ENCODE measurements at regions not wholly inside any gene's neighbourhood (a gene's known extent, or its start where the extent isn't known, plus 50 kb on each side); places are given as distances from the start of the nearest gene placed in this dataset.

DNA sequence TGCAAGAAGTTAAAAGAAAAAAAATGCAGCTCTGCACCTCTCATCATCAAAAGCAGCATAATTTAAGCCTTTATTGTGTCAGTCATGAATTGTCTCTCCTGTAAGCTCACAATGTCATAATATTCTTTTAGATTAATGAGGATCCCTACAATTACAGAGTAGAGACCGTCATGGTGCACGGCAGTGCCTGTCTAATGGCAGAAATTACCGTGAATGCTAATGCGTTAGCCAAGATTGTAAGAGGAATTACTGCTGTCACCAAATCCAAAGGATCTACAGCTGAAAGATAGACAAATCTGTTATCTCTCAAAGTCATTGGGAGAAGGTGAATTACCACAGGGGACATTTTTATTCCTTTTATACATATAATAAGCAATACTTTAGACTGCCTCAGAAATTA is 631.6 kb upstream of the NRSN1 start:
- no peaks in the 10 kb centered on the region for H3K27me3 Mint-ChIP-seq (ENCODE audit: unreplicated experiment)
- peaks cover 5% of the 10 kb centered on the region for H3K36me3 Mint-ChIP-seq (ENCODE audit: unreplicated experiment)
- H3K4me1 Mint-ChIP-seq (ENCODE audit: unreplicated experiment) = no peaks in the 10 kb centered on the region
- H3K27ac Mint-ChIP-seq (ENCODE audit: unreplicated experiment) = no peak overlapping the region
- TF ChIP-seq, protein P1, sequence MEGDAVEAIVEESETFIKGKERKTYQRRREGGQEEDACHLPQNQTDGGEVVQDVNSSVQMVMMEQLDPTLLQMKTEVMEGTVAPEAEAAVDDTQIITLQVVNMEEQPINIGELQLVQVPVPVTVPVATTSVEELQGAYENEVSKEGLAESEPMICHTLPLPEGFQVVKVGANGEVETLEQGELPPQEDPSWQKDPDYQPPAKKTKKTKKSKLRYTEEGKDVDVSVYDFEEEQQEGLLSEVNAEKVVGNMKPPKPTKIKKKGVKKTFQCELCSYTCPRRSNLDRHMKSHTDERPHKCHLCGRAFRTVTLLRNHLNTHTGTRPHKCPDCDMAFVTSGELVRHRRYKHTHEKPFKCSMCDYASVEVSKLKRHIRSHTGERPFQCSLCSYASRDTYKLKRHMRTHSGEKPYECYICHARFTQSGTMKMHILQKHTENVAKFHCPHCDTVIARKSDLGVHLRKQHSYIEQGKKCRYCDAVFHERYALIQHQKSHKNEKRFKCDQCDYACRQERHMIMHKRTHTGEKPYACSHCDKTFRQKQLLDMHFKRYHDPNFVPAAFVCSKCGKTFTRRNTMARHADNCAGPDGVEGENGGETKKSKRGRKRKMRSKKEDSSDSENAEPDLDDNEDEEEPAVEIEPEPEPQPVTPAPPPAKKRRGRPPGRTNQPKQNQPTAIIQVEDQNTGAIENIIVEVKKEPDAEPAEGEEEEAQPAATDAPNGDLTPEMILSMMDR (IDR thresholded peaks at IDR 0.05) = no peak
- H3K9me3 Mint-ChIP-seq (ENCODE audit: unreplicated experiment) = peaks cover 11% of the 10 kb centered on the region
- DNase-seq (ENCODE audit: extremely low spot score, unreplicated experiment) = no peak
- H3K4me3 Mint-ChIP-seq (ENCODE audit: unreplicated experiment) = no peak overlapping the region

DNA sequence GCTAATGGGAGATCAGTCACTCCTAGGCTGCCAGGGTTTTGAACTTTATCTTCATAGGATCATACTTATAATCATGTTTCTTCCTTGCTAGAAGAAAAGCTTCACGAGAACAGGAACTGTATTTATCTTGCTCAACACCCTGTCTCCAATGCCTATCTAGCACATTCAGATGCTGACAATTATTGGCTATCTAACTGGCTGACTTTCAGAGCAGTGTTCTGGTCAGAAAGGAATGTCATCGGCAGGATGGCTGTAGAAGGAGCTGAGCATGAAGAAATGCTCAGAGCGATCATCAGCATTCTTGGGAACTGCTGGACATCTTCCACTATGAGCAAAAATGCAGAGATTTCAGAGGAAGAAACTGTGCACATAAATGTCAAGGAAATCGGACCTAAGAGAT is 628.0 kb upstream of the NRSN1 start:
- TF ChIP-seq, protein P1 (IDR thresholded peaks at IDR 0.05) = no peak
- Mint-ChIP-seq H3K4me1 (ENCODE audit: unreplicated experiment) (no peaks in the 10 kb centered on the region), H3K9me3 (ENCODE audit: unreplicated experiment) (no peaks in the 10 kb centered on the region), H3K4me3 (ENCODE audit: unreplicated experiment) (no peak overlapping the region), H3K27me3 (ENCODE audit: unreplicated experiment) (peaks cover 2% of the 10 kb centered on the region), H3K27ac (ENCODE audit: unreplicated experiment) (no peak overlapping the region), H3K36me3 (ENCODE audit: unreplicated experiment) (no peaks in the 10 kb centered on the region)
- no peak for DNase-seq (ENCODE audit: extremely low spot score, unreplicated experiment)

DNA sequence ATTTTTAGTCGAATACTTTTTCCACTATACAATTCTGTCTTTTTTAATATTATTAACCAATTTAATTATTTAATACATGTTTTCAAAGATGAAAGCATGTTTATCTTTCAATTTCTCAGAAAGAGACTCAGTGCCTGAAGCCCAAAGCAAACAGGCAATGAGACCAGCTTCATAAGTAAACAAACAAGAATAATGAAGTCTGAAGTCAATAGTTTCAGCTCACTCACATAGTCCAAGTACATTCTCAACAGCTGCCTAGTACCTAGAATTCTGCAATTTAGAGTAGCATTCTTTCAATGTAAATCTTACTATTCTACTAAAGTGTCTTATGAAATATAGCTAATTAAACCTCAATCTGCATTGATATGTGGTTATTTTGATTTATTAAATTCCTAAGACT is 626.5 kb upstream of the NRSN1 start:
- Mint-ChIP-seq H3K4me3 (ENCODE audit: unreplicated experiment) (no peak overlapping the region), H3K9me3 (ENCODE audit: unreplicated experiment) (no peaks in the 10 kb centered on the region)

DNA sequence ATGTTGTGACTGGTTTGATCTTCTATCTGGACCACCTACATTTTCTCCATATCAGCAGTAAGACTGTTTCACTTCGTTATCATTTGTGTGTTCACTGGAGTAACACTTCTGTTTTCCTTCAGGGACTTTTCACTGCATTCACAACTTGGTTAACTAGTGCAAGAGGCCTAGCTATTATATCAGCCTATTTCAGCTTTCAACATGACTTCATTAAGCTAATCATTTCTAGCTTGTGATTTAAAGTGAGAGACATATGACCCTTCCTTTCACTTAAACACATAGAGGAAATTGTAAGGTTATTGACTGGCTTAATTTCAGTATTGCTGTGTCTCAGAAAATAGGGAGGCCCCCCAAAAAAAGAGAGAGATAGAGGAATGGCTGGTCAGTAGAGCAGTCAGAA is 622.8 kb upstream of the NRSN1 start:
- no peaks in the 10 kb centered on the region for H3K9me3 Mint-ChIP-seq (ENCODE audit: unreplicated experiment)
- TF ChIP-seq, protein P1 (IDR thresholded peaks at IDR 0.05) = no peak
- no peaks in the 10 kb centered on the region for H3K4me1 Mint-ChIP-seq (ENCODE audit: unreplicated experiment)
- peaks cover 2% of the 10 kb centered on the region for H3K27me3 Mint-ChIP-seq (ENCODE audit: unreplicated experiment)
- no peak overlapping the region for H3K4me3 Mint-ChIP-seq (ENCODE audit: unreplicated experiment)
- H3K27ac Mint-ChIP-seq (ENCODE audit: unreplicated experiment) = no peak overlapping the region
- no peaks in the 10 kb centered on the region for H3K36me3 Mint-ChIP-seq (ENCODE audit: unreplicated experiment)
- no peak for DNase-seq (ENCODE audit: extremely low spot score, unreplicated experiment)

More for the DNA sequence above, 626.5 kb upstream of the NRSN1 start:
- Mint-ChIP-seq H3K27me3 (ENCODE audit: unreplicated experiment) (peaks cover 2% of the 10 kb centered on the region), H3K27ac (ENCODE audit: unreplicated experiment) (no peak overlapping the region), H3K36me3 (ENCODE audit: unreplicated experiment) (no peaks in the 10 kb centered on the region), H3K4me1 (ENCODE audit: unreplicated experiment) (no peaks in the 10 kb centered on the region)
- TF ChIP-seq, protein P1 (IDR thresholded peaks at IDR 0.05) = no peak
- no peak for DNase-seq (ENCODE audit: extremely low spot score, unreplicated experiment)

DNA sequence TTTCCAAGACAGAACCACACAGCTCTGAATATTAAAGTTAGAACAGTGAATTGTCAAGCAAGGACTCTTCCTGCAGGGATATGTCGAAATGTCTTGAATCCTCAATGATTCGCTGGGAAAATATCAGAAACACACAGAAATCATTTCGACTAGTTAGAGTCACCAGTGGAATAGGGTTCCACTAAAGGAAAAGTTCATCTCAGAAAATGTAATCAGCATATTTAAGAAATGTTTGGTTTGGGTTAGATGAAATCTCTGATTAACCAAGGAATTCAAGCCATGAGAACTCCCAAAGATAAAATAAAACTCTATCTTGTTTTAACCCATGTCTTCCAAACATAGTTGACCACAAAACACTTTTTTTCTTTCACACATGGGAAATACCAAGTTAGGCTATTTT is 621.0 kb upstream of the NRSN1 start:
- Mint-ChIP-seq H3K27ac (ENCODE audit: unreplicated experiment) (no peak overlapping the region), H3K36me3 (ENCODE audit: unreplicated experiment) (no peaks in the 10 kb centered on the region), H3K4me3 (ENCODE audit: unreplicated experiment) (no peak overlapping the region), H3K27me3 (ENCODE audit: unreplicated experiment) (peaks cover 2% of the 10 kb centered on the region), H3K9me3 (ENCODE audit: unreplicated experiment) (no peaks in the 10 kb centered on the region), H3K4me1 (ENCODE audit: unreplicated experiment) (no peaks in the 10 kb centered on the region)
- TF ChIP-seq, protein P1 (IDR thresholded peaks at IDR 0.05) = no peak
- DNase-seq (ENCODE audit: extremely low spot score, unreplicated experiment) = no peak

All from osteocyte (in vitro differentiated cells).